GM10248 (cell line): ENCODE measurements at regions not wholly inside any gene's neighbourhood (a gene's known extent, or its start where the extent isn't known, plus 50 kb on each side); places are given as distances from the start of the nearest gene placed in this dataset.

Experiments used
- CTCF ChIA-PET: fragments of 300-600 bp; sonication (Branson Sonifier 250); formaldehyde crosslinking; extraction: SDS; loops from one replicate; lab custom pipeline; 2021; ENCODE audit warnings: antibody characterized with exemption; lab: Yijun Ruan, JAX
- POLR2A ChIA-PET: fragments of 350-650 bp; sonication (Branson Sonifier 250); formaldehyde crosslinking; extraction: SDS; loops from one replicate; lab custom pipeline; 2020; ENCODE audit warnings: antibody characterized with exemption; lab: Yijun Ruan, JAX
- DNase-seq: peaks from one replicate; pipeline ENCODE4 v3.0.0; 2012; ENCODE audit errors: extremely low spot score
- TF ChIP-seq, protein P1 (sequence below): IDR thresholded peaks from 2 replicates; pipeline ENCODE4 v1.5.1; 2012; ENCODE audit warnings: mild to moderate bottlenecking, low read depth; ENCODE audit errors: extremely low read depth, missing control alignments, control extremely low read depth

GRCh38 chr4:10344824-10345223 is 112.4 kb downstream of the ZNF518B start:
- ChIA-PET POLR2A (no interaction called here), CTCF (no interaction called here)
- TF ChIP-seq, protein P1, sequence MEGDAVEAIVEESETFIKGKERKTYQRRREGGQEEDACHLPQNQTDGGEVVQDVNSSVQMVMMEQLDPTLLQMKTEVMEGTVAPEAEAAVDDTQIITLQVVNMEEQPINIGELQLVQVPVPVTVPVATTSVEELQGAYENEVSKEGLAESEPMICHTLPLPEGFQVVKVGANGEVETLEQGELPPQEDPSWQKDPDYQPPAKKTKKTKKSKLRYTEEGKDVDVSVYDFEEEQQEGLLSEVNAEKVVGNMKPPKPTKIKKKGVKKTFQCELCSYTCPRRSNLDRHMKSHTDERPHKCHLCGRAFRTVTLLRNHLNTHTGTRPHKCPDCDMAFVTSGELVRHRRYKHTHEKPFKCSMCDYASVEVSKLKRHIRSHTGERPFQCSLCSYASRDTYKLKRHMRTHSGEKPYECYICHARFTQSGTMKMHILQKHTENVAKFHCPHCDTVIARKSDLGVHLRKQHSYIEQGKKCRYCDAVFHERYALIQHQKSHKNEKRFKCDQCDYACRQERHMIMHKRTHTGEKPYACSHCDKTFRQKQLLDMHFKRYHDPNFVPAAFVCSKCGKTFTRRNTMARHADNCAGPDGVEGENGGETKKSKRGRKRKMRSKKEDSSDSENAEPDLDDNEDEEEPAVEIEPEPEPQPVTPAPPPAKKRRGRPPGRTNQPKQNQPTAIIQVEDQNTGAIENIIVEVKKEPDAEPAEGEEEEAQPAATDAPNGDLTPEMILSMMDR, result no peak
- DNase-seq, result no peak

- no peak for DNase-seq
- ChIA-PET POLR2A (no interaction called here), CTCF (interaction anchor here (1.2 to 1.6 kb wide), 2 partner anchors 10 to 56 kb away, joined by 3 read pairs; no protein-coding TSS in a partner anchor)
- TF ChIP-seq, protein P1, result no peak
These were observed 113.6 kb downstream of the ZNF518B start for GRCh38 chr4:10343656-10344055.

- TF ChIP-seq, protein P1, result no peak
- ChIA-PET CTCF (interaction anchor here (1.2 to 1.6 kb wide), 2 partner anchors 11 to 57 kb away, joined by 3 read pairs; no protein-coding TSS in a partner anchor), POLR2A (no interaction called here)
- DNase-seq, result no peak
These were observed 114.4 kb downstream of the ZNF518B start for GRCh38 chr4:10342866-10343265.

DNA sequence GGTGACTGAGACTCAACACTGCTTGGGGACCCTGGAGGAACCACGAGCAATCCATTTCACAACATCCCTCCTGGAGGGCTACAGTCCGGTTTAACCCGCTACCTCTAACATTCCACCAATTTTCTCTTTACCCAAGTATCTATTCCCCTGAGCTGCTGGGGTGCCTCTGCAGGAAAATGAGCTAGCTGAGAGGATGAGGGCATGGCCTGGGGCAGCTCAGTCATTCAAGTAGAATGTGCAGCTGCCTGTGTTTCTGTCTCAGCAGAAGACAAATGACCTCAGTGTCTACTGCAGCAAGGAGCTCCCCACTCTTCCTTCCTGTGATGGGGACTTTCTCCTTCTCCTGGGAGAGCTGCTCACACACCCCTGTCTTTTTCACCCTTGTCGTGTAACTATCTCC is 120.8 kb downstream of the ZNF518B start:
- no peak for DNase-seq
- TF ChIP-seq, protein P1, result no peak
- POLR2A ChIA-PET, result no interaction called here
- CTCF ChIA-PET, result interaction anchor here (1.3 kb wide), 1 partner anchor 9 kb away, joined by 3 read pairs; no protein-coding TSS in a partner anchor

DNA sequence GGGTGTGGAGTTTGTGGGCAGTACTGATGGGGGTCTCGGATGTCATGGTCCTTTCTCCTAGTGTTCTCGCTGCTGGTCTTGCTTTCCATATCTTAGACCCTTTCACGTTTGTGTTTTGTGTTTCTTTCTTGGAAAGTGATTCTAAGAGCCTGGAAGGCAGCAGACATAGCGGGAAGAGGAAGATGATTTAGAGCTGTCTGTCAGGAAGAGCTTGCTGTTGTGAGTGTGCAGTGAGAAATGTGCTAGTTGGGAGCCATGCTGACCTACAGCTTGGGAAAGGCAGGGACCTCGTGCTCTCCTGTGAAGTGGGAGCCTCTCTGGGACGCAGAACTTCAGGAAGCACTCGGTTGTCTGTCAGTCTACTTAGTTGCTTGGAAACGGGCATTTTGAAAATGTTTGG is 122.2 kb downstream of the ZNF518B start:
- ChIA-PET CTCF (no interaction called here), POLR2A (no interaction called here)
- TF ChIP-seq, protein P1, result no peak
- no peak for DNase-seq

DNA sequence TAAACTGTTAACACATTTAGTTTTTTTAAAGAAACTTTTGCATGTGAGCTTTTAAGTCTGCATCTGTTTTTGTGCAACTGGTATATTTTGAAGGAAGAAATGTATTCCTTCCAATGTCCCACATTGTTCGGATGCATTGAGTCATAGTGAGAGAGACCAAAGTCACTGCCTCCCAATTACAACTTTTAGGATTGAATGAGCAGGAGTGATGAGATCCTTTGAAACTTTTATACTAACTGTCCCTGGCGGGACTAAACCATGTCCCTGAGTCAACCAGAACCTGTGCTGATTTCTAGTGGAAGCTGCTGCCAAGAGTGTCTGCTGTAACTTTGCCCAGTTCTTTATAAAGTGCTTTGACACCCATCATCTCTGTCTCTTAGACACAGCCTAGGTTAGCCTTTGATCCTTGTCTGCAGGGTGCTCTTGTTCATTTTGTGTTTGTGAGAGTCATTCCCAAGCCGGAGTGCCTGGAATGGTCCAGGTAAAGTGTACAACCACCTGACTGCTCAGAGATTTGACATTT is 122.7 kb downstream of the ZNF518B start:
- TF ChIP-seq, protein P1, result no peak
- ChIA-PET POLR2A (no interaction called here), CTCF (no interaction called here)
- DNase-seq, result no peak
